BJ (cell line): ENCODE measurements at regions not wholly inside any gene's neighbourhood (a gene's known extent, or its start where the extent isn't known, plus 50 kb on each side); places are given as distances from the start of the nearest gene placed in this dataset.

Source experiments
- CTCF ChIA-PET: fragments of 350-600 bp; formaldehyde crosslinking; extraction: SDS; loops from one replicate; lab custom pipeline; 2021; ENCODE audit warnings: antibody characterized with exemption, inconsistent platforms; lab: Yijun Ruan, JAX
- POLR2A ChIA-PET: fragments of 300-600 bp; sonication (Branson Sonifier 250); formaldehyde crosslinking; extraction: SDS; loops from one replicate; lab custom pipeline; 2021; ENCODE audit warnings: antibody characterized with exemption; lab: Charles Lee
- DNase-seq: peaks from one replicate; pipeline ENCODE4 v3.0.0-alpha.2; 2011; ENCODE audit warnings: low read depth
- H3K27me3 ChIP-seq: 2 replicates; pipeline ENCODE4 v1.6.0; 2011; ENCODE audit warnings: low read length; ENCODE audit not compliant: control insufficient read depth, insufficient read depth
- H3K36me3 ChIP-seq: 2 replicates; pipeline ENCODE4 v1.5.1; 2011; ENCODE audit warnings: low read length; ENCODE audit not compliant: control insufficient read depth, insufficient read depth
- H3K4me3 ChIP-seq: 2 replicates; pipeline ENCODE4 v1.5.1; 2011; ENCODE audit warnings: low read depth, mild to moderate bottlenecking, control low read depth, low read length
- CTCF ChIP-seq: IDR thresholded peaks from 2 replicates; pipeline ENCODE4 v1.5.1; 2011; ENCODE audit warnings: low read depth, mild to moderate bottlenecking, control low read depth, inconsistent platforms, low read length, moderate library complexity; ENCODE audit not compliant: insufficient read depth

GRCh38 chr12:115267891-115268290 is 583.9 kb upstream of the TBX3 start:
- CTCF ChIA-PET: no interaction called here
- DNase-seq: no peak

DNA sequence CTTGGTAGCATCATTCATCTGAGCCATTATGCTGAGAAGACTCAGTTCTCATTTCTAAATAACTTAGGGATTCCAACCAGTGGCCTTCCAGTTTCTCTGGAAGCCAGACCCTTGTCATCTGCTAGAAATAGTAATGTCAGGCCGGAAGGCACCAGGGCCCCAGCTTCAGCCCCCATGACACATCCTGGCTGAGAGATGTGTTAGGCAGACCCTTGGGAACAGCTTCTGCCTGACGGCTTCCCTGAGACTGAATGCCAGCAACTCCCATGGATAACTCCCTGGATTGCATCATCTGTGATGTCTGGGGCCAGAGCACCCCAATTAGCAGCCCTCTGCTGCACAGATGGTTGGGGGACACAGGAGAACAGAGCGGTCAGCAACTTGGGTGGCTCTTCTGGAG is 583.5 kb upstream of the TBX3 start:
- CTCF ChIA-PET: no interaction called here
- TF ChIP-seq CTCF: no peak
- no peak for DNase-seq

More at GRCh38 chr12:115267891-115268290, 583.9 kb upstream of the TBX3 start:
- Histone ChIP-seq H3K36me3 (no peaks in the 10 kb centered on the region), H3K27me3 (no peaks in the 10 kb centered on the region), H3K4me3 (no peak overlapping the region)
- POLR2A ChIA-PET: no interaction called here
- TF ChIP-seq CTCF: no peak

GRCh38 chr12:115264605-115265004 is 580.6 kb upstream of the TBX3 start:
- ChIA-PET CTCF (no interaction called here), POLR2A (no interaction called here)
- no peak for TF ChIP-seq CTCF
- Histone ChIP-seq H3K4me3 (no peak overlapping the region), H3K27me3 (no peaks in the 10 kb centered on the region), H3K36me3 (no peaks in the 10 kb centered on the region)
- DNase-seq: no peak

More for the DNA sequence above, 583.5 kb upstream of the TBX3 start:
- POLR2A ChIA-PET: no interaction called here
- Histone ChIP-seq H3K4me3 (no peak overlapping the region), H3K27me3 (no peaks in the 10 kb centered on the region), H3K36me3 (no peaks in the 10 kb centered on the region)

GRCh38 chr12:115261691-115262398 is 577.9 kb upstream of the TBX3 start:
- Histone ChIP-seq H3K27me3 (no peaks in the 10 kb centered on the region), H3K36me3 (no peaks in the 10 kb centered on the region), H3K4me3 (no peak overlapping the region)
- POLR2A ChIA-PET: no interaction called here
- CTCF ChIA-PET: no interaction called here
- DNase-seq: no peak
- no peak for TF ChIP-seq CTCF

GRCh38 chr12:115260762-115261675 is 577.0 kb upstream of the TBX3 start:
- no peak for TF ChIP-seq CTCF
- H3K36me3 ChIP-seq: no peaks in the 10 kb centered on the region
- ChIA-PET POLR2A (no interaction called here), CTCF (interaction anchor here (0.8 to 1.2 kb wide), 2 partner anchors 11 to 70 kb away, joined by 3 read pairs; no protein-coding TSS in a partner anchor)
- no peaks in the 10 kb centered on the region for H3K27me3 ChIP-seq
- no peak for DNase-seq
- no peak overlapping the region for H3K4me3 ChIP-seq
